Breast epithelium (tissue), 3 donors: ENCODE measurements at regions not wholly inside any gene's neighbourhood (a gene's known extent, or its start where the extent isn't known, plus 50 kb on each side); places are given as distances from the start of the nearest gene placed in this dataset.

ENCODE experiments used
- CTCF ChIP-seq, 3 donors: fragments of 450-650 bp; IDR thresholded peaks; one replicate each; pipeline ENCODE4 v1.5.1; 2016 to 2017; ENCODE audit warnings: antibody characterized with exemption in 3 of 3, mild to moderate bottlenecking in 3 of 3, moderate library complexity in 3 of 3
- POLR2A ChIP-seq: fragments of 450-650 bp; IDR thresholded peaks from one replicate; pipeline ENCODE4 v1.6.1; 2016; ENCODE audit warnings: antibody characterized with exemption, mild to moderate bottlenecking, moderate library complexity

GRCh38 chr12:91287753-91288152 is 105.1 kb upstream of the DCN start:
- TF ChIP-seq CTCF (IDR thresholded peaks at IDR 0.05): no peak
- TF ChIP-seq POLR2A: no peak
